ENCODE measurements at regions not wholly inside any gene's neighbourhood (a gene's known extent, or its start where the extent isn't known, plus 50 kb on each side); places are given as distances from the start of the nearest gene placed in this dataset.
"Not testable (repeated sequence)": the region's sequence is repeated elsewhere in the genome, so short reads cannot be mapped to it uniquely, and the experiment has no call there.

DNA sequence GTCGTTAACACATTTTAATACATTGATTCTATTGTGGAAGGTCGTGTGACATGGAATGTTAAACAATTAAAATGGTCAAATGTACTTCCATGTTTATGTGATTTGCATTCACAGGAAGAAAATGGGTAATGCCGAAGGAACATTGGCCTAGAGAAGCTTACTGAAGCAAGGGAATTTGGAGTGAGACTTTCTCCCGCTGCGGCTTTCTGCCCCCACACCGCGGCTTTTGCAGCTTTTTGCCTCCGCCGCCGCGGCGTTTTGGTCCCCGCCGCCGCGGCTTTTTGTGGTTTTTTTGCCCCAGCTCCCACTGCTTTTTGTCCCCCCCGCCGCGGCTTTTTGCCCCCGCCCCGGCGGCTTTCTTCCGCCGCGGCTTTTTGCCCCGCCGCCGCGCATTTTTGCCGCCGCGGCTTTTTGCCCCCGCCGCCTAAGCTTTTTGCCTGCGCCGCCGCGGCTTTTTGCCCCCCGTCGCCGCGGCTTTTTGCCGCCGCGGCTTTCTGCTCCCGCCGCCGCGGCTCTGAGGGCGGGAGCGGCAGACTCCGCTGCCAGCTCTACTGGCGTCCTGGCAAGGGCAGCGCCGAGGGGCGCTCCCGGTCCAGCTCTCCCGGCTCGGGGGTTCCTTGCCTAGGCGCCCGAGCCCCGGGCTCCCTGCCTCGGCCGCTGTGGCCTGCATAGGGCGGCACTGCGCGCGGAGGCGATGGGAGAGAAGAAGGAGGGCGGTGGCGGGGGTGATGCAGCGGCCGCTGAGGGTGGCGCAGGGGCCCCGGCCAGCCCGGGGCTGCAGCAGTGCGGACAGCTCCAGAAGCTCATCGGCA is 225.5 kb upstream of the VKORC1L1 start:
- H3K27me3 Mint-ChIP-seq; CTCF ChIA-PET; H3K9me3 Mint-ChIP-seq (ENCODE audit: low read depth); H3K4me1 Mint-ChIP-seq; ATAC-seq; POLR2A ChIA-PET; intact Hi-C loops (cut with DNase I, micrococcal nuclease); DNase-seq; H3K36me3 Mint-ChIP-seq (ENCODE audit: low read depth); H3K27ac Mint-ChIP-seq; H3K4me3 Mint-ChIP-seq: not testable (repeated sequence)

DNA sequence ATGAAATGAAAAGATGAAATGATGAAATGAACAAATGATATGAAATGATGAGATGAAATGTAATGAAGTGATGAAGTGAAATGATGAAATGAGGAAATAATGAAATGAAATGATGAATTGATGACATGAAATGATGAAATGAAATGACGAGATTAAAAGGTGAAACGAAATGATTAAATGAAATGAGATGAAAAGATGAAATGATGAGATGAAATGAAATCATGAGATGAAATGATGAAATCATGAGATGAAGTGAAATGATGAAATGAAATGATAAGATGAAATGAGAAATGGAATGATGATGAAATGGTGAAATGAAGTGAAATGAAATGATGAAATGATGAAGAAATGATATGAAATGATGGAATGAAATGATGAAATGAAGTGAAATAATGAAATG is 221.7 kb upstream of the VKORC1L1 start:
- CTCF ChIA-PET; H3K36me3 Mint-ChIP-seq (ENCODE audit: low read depth); DNase-seq; POLR2A ChIA-PET; H3K4me1 Mint-ChIP-seq; H3K9me3 Mint-ChIP-seq (ENCODE audit: low read depth); ATAC-seq; intact Hi-C loops (cut with DNase I, micrococcal nuclease); H3K27ac Mint-ChIP-seq; H3K4me3 Mint-ChIP-seq; H3K27me3 Mint-ChIP-seq: not testable (repeated sequence)

DNA sequence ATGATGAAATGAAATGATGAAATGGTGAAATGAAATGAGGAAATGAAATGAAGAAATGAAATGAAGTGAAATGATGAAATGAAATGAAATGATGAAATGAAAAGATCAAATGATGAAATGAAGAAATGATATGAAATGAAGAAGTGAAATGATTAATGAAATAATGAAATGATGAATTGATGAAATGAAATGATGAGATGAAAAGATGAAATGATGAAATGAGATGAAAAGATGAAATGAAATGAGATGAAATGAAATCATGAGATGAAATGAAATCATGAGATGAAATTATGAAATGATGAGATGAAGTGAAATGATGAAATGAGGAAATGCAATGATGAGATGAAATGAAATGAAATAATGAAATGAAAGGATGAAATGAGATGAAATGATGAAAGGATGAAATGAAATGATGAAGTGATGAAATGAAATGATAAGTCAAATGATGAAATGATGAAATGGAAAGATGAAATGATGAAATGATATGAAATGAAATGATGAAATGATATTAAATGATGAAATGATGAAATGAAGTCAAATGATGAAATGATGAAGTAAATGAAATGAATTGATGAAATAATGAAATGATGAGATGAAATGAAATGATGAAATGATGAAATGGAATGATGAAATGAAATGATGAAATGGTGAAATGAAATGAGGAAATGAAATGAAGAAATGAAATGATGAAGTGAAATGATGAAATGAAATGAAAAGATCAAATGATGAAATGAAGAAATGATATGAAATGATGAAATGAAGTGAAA is 220.9 kb upstream of the VKORC1L1 start:
- H3K27me3 Mint-ChIP-seq; ATAC-seq; POLR2A ChIA-PET; H3K36me3 Mint-ChIP-seq (ENCODE audit: low read depth); H3K9me3 Mint-ChIP-seq (ENCODE audit: low read depth); CTCF ChIA-PET; H3K4me1 Mint-ChIP-seq; DNase-seq; intact Hi-C loops (cut with DNase I, micrococcal nuclease); H3K4me3 Mint-ChIP-seq; H3K27ac Mint-ChIP-seq: not testable (repeated sequence)

DNA sequence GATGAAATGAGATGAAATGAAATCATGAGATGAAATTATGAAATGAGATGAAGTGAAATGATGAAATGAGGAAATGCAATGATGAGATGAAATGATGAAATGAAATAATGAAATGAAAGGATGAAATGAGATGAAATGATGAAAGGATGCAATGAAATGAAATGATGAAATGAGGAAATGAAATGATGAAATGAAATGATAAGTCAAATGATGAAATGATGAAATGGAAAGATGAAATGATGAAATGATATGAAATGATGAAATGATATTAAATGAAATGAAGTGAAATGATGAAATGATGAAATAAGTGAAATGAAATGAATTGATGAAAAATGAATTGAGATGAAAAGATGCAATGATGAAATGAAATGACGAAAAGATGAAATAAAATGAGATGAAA is 220.2 kb upstream of the VKORC1L1 start:
- not testable (repeated sequence) for ATAC-seq; H3K27ac Mint-ChIP-seq; H3K36me3 Mint-ChIP-seq (ENCODE audit: low read depth)

GRCh38 chr7:65656494-65657188 is 216.2 kb upstream of the VKORC1L1 start:
- H3K4me1 Mint-ChIP-seq; POLR2A ChIA-PET; CTCF ChIA-PET; H3K4me3 Mint-ChIP-seq; H3K36me3 Mint-ChIP-seq (ENCODE audit: low read depth); intact Hi-C loops (cut with DNase I, micrococcal nuclease); H3K9me3 Mint-ChIP-seq (ENCODE audit: low read depth); H3K27me3 Mint-ChIP-seq; H3K27ac Mint-ChIP-seq; DNase-seq; ATAC-seq: not testable (repeated sequence)

More for the DNA sequence above, 220.2 kb upstream of the VKORC1L1 start:
- H3K4me1 Mint-ChIP-seq; intact Hi-C loops (cut with DNase I, micrococcal nuclease); H3K27me3 Mint-ChIP-seq; DNase-seq; H3K9me3 Mint-ChIP-seq (ENCODE audit: low read depth); POLR2A ChIA-PET; H3K4me3 Mint-ChIP-seq; CTCF ChIA-PET: not testable (repeated sequence)

DNA sequence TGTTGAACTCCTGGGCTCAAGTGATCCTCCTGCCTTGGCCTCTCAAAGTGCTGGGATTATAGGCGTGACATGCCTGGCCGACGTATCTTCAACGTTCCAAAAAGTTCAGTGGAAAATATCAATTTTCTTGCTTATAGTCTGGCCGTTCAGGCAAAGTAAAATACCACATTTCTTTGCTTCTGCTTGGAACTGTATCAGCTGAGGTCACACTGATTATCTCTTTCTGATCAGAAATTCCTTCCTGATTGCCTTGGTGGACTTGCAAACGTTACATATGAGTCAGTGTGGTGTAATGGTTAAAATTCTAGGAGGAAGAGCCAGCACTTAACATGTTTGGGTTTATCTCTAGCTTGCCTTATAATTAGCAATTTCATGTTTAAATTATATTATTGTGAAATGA is 189.5 kb upstream of the VKORC1L1 start:
- H3K9me3 Mint-ChIP-seq (ENCODE audit: low read depth); H3K36me3 Mint-ChIP-seq (ENCODE audit: low read depth); H3K27me3 Mint-ChIP-seq; H3K4me1 Mint-ChIP-seq; POLR2A ChIA-PET; H3K27ac Mint-ChIP-seq; ATAC-seq; intact Hi-C loops (cut with DNase I, micrococcal nuclease); CTCF ChIA-PET; H3K4me3 Mint-ChIP-seq; DNase-seq: not testable (repeated sequence)

- ATAC-seq; DNase-seq; H3K9me3 Mint-ChIP-seq (ENCODE audit: low read depth); intact Hi-C loops (cut with DNase I, micrococcal nuclease); H3K27me3 Mint-ChIP-seq; H3K4me1 Mint-ChIP-seq; H3K36me3 Mint-ChIP-seq (ENCODE audit: low read depth); H3K4me3 Mint-ChIP-seq; POLR2A ChIA-PET; H3K27ac Mint-ChIP-seq; CTCF ChIA-PET: not testable (repeated sequence)
Observed at GRCh38 chr7:65699026-65699714, 173.7 kb upstream of the VKORC1L1 start.

DNA sequence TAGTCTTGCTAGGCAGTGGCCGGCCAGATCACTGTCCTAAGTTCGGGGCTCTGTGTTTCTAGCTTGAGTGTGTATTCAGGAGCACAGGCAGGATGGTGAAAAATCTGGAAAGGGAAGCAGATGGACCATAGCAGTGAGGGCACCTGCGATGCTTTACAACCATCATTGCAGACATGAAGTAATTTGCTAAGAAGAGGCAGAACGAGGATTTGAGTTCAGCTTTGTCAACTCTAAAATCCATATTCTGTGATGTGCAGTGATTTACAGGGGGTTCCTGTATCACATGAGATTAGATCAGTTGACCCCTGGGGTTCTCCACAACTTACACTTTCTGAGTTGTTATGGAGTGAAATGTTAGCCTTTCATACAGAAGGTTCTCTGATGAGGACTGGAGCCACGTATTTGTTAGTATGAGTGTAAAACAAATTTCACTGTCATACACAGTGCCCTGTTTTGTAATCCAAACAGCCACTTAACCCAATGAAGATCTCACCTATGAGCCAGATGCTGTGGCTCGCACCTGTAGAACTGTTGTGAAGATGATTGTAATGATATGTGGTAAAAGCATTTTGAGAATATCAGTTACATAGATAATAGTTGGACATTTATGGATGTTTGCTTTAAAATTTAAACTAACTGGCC is 173.0 kb upstream of the VKORC1L1 start:
- H3K4me1 Mint-ChIP-seq; H3K4me3 Mint-ChIP-seq; ATAC-seq; H3K27me3 Mint-ChIP-seq; POLR2A ChIA-PET; intact Hi-C loops (cut with DNase I, micrococcal nuclease); H3K27ac Mint-ChIP-seq; H3K9me3 Mint-ChIP-seq (ENCODE audit: low read depth); DNase-seq; H3K36me3 Mint-ChIP-seq (ENCODE audit: low read depth); CTCF ChIA-PET: not testable (repeated sequence)

DNA sequence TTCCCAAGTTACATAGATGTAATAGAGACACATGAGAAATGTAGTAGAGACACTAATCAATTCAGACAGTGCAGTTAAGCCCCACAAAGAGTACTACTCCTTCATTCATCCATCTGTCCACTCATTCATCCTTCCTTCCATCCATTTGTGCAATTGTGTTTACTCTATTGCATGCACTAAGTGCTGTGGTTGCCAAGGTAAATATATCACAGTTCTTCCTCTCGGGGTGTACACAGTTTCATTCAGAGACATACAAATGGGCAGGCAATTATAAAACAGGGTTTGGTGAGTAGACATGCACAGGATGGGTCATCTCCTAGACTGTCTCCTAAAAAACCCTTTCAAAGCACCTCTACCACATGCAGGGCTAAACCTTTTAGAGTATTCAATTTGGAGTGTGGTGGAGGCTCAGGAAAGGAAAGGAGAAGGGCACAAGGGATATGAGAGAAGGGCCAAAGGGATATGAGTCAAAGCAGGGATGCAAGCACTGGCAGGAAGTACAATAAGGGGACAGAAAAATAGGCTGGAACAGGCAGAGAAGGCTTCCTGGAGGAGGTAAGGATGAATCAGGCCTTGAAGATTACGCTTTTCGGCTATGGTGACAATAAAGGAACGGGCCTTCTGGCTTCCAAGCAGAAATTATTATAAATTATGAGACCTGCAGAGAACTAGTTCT is 153.6 kb upstream of the VKORC1L1 start:
- CTCF ChIA-PET; intact Hi-C loops (cut with DNase I, micrococcal nuclease); H3K27me3 Mint-ChIP-seq; H3K4me3 Mint-ChIP-seq; H3K27ac Mint-ChIP-seq; ATAC-seq; DNase-seq; POLR2A ChIA-PET; H3K4me1 Mint-ChIP-seq; H3K9me3 Mint-ChIP-seq (ENCODE audit: low read depth); H3K36me3 Mint-ChIP-seq (ENCODE audit: low read depth): not testable (repeated sequence)

GRCh38 chr7:65722361-65722792 is 150.5 kb upstream of the VKORC1L1 start:
- ATAC-seq, result peak; percentile 65
- Mint-ChIP-seq H3K27me3 (no peaks in the 10 kb centered on the region), H3K27ac (no peak overlapping the region), H3K4me3 (no peak overlapping the region), H3K36me3 (ENCODE audit: low read depth) (peaks cover 7% of the 10 kb centered on the region), H3K4me1 (no peaks in the 10 kb centered on the region), H3K9me3 (ENCODE audit: low read depth) (no peaks in the 10 kb centered on the region)
- POLR2A ChIA-PET, result interaction anchor here (0.6 kb wide), 1 partner anchor 263 kb away, joined by 3 read pairs; no protein-coding TSS in a partner anchor
- intact Hi-C loops (cut with DNase I, micrococcal nuclease), result no loop called here
- peak; percentile 80 for DNase-seq
- CTCF ChIA-PET, result interaction anchor here (1.2 kb wide), 1 partner anchor 1064 kb away, joined by 3 read pairs; no protein-coding TSS in a partner anchor

- H3K27me3 Mint-ChIP-seq; DNase-seq; CTCF ChIA-PET; ATAC-seq; intact Hi-C loops (cut with DNase I, micrococcal nuclease); POLR2A ChIA-PET; H3K4me3 Mint-ChIP-seq; H3K36me3 Mint-ChIP-seq (ENCODE audit: low read depth); H3K27ac Mint-ChIP-seq; H3K9me3 Mint-ChIP-seq (ENCODE audit: low read depth); H3K4me1 Mint-ChIP-seq: not testable (repeated sequence)
Observed at GRCh38 chr7:65727182-65727581, 145.7 kb upstream of the VKORC1L1 start.
